HG02759 (cell line): ENCODE measurements at regions not wholly inside any gene's neighbourhood (a gene's known extent, or its start where the extent isn't known, plus 50 kb on each side); places are given as distances from the start of the nearest gene placed in this dataset.

Source experiments
- ATAC-seq: cut with Tn5 transposase; IDR thresholded peaks from one replicate; pipeline ENCODE4 v1.9.1; 2021; ENCODE audit warnings: mild to moderate bottlenecking, moderate library complexity; ENCODE audit not compliant: unreplicated experiment

- ATAC-seq = no peak
These were observed 251.0 kb downstream of the RHOU start for GRCh38 chr1:228986093-228986904.

DNA sequence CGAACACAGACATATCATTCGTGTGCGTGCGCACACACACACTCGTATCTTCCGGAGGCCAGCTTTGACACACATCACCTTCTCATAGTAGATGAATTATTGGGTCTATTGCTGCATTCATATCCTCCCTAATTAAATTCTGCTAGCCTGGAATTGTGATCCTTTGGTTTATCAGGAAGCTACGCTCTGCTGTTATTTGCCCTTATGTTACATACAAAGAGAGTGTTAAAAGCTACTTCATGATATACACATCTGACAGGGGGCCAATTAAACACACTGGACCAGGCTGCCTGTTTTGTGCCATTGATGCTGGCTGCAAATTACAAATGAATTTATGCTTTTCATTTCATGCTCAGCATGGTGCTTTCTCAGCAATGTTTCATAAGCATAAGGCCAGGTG is 252.0 kb downstream of the RHOU start:
- no peak for ATAC-seq

- ATAC-seq = no peak
These were observed 252.6 kb downstream of the RHOU start for GRCh38 chr1:228987736-228988506.

- no peak for ATAC-seq
These were observed 253.4 kb downstream of the RHOU start for GRCh38 chr1:228988664-228989063.

- no peak for ATAC-seq
These were observed 253.9 kb downstream of the RHOU start for GRCh38 chr1:228989176-228989575.

GRCh38 chr1:228989676-228989991 is 254.4 kb downstream of the RHOU start:
- ATAC-seq = no peak

DNA sequence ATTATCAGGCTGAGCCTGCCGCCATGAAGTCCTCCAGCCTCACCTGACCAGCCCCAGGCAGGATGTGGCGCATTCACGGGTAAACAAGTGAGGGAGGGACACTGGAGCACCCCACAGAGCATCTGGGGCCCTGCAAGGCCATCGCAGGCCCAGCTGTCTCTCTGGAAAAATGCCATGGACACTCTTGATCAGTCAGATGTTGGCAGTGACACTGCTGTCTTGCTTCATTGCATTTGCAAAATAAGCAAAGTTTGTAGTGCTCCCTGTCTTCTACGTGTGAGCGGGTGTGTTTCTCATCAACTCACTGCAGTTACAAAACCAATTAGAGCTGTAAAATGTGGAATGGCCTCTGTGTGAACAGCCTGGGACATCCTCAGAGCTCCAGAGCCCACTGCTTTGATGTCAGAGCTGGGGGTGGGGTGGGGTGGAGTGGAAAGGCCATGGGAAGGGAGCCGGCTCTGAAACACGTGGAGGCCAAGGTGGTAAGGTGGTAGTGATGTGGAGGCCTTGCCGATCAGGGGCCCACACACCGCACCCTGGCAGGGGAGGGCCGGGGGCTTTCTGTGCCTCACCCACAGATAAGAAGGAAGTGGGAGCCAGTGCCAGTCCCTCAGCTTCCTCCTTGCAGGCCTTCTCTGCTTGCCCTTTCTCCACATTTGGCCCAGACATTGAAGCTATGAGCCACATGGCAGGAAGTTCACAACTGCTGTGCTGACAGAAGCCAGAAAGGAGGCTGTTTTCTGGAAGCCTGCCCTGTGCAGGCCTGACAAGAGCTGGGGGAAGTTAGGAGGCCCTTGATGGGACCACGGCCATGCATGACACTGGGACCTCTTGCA is 254.9 kb downstream of the RHOU start:
- ATAC-seq = no peak

GRCh38 chr1:228990906-228991569 is 255.8 kb downstream of the RHOU start:
- no peak for ATAC-seq

DNA sequence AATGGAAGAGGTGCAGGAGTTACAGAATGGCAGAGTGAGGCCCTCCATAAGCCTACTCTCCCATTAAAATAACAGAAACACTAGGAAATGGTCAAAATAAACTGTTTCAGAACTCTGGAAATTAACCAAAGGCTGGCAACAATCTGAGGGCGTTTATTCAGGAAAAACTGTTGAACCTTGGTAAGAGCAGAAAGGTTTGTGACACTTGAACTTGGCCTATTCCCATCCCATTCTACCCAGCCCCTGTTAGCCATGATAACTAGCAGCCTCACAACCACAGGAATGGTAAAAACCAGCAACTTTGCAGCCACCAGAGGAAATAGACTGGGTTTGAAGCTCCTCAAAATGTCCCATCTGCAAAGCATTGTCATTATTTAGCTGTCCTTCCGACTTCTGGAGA is 256.8 kb downstream of the RHOU start:
- no peak for ATAC-seq

- ATAC-seq = no peak
These were observed 257.7 kb downstream of the RHOU start for GRCh38 chr1:228992907-228993535.

DNA sequence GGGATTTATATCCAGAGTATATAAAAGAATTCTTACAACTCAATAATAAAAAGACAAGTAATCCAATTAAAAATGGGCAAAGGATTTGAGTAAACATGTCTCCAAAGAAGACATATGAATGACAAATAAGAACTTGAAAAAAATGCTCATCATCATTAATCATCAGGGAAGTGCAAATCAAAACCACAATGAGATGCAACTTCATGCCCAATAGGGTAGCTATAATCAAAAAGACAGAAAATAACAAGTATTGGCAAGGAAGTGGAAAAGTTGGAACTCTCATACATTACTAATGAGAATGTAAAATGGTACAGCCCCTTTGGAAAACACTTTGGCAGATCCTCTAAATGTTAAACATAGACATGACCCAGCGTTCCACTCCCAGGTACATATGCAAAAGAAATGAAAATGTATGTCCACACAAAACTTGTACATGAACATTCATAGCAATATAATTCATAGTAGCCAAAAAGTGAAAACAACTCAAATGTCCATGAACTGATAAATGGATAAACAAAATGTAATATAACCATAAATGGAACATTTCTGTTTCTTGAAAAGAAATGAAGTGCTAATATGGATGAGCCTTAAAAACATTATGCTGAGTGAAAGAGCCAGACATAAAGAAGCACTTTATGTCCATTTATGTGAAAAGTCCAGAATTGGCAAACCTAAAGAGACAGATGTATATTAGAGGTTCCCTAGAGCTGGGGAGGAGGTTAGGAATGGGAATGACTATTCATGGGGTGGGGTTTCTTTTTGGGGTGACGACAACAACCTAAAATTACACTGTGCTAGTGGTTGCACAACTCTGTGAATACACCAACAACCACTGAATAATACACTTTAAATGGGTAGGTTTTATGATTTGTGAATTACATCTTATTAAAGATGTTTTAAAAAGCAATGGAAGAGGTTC is 259.7 kb downstream of the RHOU start:
- no peak for ATAC-seq

GRCh38 chr1:228996281-228996680 is 261.0 kb downstream of the RHOU start:
- ATAC-seq = no peak

- no peak for ATAC-seq
These were observed 262.5 kb downstream of the RHOU start for GRCh38 chr1:228997721-228998144.

GRCh38 chr1:228998179-228998578 is 262.9 kb downstream of the RHOU start:
- ATAC-seq = no peak

- ATAC-seq = no peak
These were observed 264.3 kb downstream of the RHOU start for GRCh38 chr1:228999446-229000170.

DNA sequence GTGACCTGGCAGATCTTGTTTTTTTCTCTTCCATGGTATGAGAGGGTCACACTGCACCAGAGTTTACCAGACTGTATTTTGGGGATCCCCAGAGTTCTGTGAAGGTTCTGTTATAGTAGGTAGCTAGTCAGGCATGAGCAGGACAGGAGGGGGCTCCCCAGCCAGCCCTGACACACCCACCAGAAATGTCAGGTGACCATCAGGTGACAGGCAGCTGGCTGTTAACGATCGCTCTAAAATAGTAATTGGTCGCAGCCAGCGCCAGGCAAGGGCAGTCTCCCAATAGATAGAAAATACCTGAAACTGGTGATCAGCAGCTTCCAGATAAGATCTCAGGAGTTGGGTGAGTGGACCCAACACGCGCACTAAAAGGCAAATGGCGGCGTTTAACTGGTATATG is 264.9 kb downstream of the RHOU start:
- ATAC-seq = no peak

DNA sequence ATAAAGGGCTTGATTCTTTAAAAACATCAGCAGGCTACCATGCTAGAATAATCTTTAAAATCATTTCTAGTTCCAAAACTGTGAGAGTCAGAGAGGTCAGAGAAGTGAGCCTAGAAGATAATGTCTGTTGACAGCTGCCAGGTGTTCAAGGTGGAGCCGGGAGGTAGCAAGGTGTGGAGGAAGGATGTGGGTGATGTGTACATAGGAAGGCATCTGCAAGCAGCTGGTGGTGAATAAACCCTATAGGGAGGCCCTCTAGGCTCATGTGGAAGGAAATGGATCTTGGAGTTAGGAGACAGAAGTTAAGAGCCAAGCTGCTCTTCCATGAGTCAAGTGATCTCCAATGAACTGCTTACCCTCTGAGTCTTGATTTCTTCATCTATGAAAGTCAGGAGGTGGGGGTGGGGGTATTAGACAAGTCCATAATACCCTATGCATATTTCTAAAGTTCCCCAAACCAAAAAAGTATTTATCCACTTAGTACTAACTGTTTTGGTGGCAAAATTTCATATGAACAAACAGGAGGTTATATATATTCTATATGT is 266.3 kb downstream of the RHOU start:
- ATAC-seq = no peak

DNA sequence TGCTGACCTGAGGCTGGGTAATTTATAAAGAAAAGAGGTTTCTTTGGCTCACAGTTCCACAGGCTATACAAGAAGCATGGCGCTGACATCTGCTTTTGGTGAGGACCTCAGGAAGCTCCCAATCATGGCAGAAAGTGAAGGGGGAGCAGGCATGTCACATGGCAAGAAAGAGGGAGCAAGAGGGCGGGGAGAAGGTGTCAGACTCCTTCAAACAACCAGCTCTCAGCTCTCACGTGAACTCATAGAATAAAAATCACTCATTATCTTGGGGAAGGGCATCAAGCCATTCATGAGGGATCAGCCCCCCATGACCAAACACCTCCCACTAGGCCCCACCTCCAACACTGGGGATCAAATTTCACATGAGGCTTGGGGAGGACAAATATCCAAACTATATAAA is 266.8 kb downstream of the RHOU start:
- ATAC-seq = no peak
